ENCODE measurements at regions not wholly inside any gene's neighbourhood (a gene's known extent, or its start where the extent isn't known, plus 50 kb on each side); places are given as distances from the start of the nearest gene placed in this dataset.

DNA sequence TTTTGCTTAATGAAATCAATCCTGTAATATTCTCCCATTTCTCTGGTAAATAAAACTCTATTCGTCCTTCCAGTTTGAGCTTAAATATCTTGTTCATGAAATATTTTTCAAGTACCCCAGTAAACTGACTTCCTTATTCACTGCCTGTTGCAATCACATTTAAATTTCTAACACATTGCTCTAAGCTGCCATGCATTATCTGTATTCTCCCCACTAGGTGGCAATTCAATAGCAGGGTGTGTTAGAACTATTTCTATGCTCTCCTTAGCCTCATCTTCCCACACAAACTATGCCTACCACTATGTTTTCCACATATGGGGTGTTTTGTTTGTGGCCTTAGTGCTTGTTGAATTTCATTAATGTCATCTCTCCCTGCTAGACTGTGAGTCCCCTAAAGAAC is 377.1 kb upstream of the HS3ST1 start:
- DNase-seq, result no peak

DNA sequence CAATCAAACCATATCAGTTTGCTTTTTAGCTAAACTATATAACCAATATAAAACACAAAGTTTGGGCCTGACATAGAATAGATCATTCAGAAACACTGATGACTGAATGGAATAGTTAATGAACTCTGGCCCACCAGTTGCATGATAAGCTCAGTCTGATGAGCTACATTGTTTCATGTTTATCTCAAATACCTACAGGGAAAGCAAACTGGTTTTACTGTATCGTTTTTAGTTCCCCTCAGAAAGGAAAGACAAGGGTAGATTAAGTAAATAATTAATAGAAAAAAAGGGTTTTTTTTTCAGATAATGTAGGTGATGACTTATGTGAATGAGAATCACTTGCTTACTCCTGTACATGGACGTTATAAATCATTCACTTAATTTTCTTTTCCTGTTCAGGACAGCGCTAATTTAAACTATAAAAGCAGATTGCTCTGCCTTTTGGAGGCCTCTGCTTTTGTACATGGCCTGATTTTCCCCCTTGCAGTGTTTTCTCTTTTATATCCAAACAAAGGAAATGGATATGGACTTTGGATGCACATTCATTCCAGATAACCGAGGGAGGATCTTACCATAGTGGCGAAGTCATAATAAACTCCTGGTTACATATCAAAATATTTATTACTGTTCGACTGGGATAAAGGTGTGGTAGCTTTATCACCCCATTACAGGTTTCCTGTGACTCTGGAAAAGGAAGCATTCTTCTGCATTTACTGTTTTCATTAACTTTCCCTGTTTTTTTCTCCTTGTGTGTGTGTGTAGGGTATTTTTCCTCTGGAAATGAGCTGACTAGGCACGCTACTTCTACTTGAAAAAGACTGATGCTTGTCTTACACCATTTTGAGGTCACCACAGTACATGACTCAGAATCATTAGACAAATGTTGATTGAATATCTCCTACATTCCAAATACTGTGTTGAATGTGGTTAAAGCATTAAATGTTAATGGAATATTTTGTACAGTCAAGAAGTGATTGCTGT is 373.1 kb upstream of the HS3ST1 start:
- DNase-seq, result no peak

DNA sequence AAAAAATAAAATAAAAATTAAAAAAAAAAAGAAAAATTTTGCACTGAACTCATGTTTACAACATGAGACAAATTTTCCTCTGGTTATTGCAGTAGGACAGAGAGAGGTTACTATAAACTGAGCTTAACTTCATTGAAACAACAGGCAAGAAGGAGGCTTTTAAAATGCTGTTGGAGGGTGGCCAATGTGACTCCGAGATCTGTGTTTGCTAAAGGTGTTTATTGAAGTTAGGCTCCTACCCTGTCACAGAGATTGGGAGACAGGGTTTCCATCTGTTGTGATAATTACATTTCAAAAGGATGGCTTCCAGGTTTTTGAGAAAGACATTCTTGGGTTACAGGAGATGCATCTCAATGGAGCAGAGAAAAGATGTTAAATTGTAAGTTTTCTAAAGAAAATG is 370.5 kb upstream of the HS3ST1 start:
- no peak for DNase-seq

DNA sequence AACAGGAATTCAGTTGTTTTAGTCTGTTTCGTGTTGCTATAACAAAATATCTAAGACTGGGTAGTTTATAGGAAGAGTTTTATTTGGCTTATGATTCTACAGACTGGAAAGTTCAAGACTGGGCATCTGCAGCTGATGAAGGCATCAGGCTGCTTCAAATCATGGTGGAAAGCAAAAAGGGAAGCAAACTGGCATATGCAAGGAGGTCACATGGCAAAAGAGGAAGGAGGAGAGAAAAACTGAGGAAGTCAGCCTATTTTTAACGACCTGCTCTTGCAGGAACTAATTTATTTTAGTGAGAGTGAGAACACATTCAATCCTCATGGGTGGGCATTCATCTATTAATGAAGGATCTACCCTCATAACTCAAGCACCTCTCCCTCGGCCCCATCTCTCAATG is 363.1 kb upstream of the HS3ST1 start:
- DNase-seq, result no peak

DNA sequence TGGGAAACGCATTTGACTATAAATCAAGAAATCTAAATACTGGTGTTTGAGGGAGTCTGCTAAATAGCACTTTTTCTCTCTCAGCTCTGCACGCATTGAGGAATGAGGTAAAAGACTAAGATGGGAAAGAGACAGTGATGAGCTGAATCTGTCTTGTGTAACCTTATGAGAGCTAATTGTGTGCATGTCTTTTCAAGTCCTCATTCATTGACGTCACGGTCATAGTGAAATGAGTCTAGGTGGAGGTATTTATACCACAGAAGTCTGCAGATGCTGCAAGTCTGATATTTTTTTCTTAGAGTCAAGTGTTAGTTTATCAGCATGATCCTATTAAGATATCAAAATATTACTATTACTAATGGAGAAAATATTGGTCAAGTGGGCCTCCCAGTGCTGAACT is 361.5 kb upstream of the HS3ST1 start:
- no peak for DNase-seq

DNA sequence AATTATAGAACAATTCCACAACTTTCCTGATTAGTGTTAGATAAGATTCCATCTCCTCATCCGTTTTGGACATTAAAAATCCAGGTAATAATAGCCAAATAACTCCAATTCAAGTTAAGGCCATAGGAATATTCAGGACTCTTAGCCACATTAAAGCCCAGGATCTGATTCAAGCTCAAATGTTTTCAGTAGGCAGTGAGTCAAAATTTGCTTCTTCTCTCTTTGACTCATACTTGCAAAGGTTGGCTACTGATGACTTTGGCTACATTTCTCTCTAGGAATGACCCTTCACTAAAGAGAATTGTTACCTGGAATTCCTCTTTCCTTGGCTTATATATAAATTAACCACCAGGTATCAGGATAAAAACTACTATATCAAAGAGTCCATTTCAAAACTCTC is 354.9 kb upstream of the HS3ST1 start:
- no peak for DNase-seq

- DNase-seq, result no peak
These were observed 354.2 kb upstream of the HS3ST1 start for GRCh38 chr4:11782859-11783258.

DNA sequence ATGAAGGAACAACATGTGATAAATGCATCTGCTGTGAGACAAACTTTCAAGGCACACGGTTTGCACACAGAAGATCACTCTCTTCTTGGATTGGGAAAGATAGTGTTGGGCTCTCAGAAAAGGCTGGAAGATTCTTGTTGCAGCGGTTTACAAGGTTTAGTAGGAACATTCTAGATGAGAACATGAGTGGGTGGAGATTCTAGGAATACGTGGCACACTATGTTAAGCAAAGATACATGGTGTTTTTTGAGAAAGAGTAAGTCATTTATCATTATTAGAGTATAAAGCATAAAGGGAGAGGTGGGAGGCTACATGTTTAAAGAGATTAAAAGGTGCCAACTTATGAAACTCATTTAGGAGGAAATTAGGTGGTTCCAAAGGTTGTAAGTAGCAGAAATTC is 348.8 kb upstream of the HS3ST1 start:
- DNase-seq, result no peak

- DNase-seq, result no peak
These were observed 345.7 kb upstream of the HS3ST1 start for GRCh38 chr4:11774346-11774745.

GRCh38 chr4:11773798-11774197 is 345.1 kb upstream of the HS3ST1 start:
- DNase-seq, result no peak

GRCh38 chr4:11769434-11769833 is 340.7 kb upstream of the HS3ST1 start:
- DNase-seq, result no peak

DNA sequence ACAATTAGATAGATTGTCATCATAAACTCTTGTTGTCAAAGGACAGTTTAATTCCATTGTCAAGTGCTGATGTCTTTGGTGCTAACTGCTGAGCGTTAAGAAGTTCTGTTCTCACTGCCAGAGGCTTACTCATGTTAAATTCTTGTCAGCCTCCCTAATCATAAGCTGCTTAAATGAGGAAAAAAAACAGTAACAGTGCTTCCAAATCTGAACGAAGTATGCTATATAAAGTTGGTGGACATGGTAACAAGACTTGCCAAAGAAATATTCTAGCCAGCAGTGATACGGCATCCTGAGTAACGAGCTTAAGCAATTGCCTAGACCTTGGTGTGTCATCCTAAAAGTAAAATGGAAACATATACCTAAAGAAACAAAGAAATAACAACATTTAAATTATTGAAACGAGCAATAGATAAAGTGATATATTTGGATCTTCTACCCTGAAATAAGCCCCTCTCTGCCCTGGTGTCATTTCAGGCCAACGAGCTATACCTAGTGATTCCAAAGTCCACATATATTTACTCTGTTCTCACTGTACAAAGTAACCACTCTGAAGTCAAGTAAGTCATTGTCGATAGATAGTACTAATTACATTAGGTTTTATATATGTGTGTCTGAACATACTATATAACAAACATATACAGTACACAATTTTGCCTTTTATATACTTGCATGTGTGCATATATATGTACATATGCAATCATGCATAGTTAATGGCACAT is 339.7 kb upstream of the HS3ST1 start:
- no peak for DNase-seq

DNA sequence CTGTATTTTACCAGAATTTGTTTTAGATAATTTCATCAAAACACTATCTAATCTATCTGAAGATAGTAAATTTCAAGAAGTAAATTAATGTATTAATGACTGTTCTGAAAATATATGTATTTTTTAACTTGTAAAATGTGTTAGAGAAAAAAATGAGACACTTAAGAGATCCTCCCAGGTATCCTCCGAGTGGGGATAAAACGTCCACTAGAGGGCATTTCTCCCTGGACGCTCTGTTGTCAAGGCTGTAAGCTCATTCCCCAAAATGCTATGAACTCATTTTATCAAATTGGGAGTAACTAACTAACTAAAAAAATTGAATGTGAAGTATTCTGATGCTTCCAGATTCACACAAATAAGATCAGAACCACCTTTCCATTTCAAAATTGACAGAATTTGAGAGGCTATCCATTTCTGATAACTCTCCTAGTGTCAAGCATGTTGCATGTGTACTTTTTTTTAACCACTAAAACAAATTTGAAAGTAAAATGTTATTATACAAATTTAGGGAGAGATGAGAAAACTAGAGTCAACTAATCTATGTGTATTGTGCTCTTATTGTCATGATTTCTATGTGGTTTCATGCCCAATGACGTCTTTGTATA is 337.3 kb upstream of the HS3ST1 start:
- peak; percentile 2 to 7 for DNase-seq

DNA sequence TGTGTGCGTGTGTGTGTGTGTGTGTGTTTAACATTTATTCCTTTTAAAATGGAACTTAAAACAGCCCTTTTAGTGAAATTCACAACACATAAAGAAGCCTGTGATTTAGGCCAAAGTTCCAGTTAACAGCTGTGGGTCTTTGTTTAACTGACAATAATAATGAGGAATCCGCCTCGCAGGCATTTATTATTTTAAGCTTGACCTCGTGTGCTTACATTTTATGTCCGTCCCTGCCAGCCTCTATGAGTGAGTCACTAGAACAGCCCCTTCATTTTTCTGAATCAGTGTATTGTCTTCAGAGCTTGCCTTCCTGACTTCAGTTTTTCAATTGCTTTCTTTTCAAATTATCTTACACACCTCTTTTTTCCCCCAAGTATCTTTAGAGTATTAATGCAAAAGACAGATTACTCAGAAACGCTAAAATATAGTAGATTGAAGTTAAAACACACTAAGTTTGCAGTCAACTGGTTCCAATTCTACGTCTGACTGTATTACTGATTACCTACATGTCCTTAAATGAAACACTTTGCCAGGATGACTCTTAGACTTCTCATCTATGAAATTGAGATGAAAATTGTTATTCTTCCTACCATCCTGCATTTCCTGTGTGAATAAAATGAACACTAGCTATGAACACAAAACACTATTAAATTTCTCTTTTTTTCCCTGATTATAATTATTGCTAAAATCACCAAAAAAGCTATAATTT is 319.6 kb upstream of the HS3ST1 start:
- no peak for DNase-seq

- DNase-seq, result no peak
These were observed 318.0 kb upstream of the HS3ST1 start for GRCh38 chr4:11746734-11747133.

DNA sequence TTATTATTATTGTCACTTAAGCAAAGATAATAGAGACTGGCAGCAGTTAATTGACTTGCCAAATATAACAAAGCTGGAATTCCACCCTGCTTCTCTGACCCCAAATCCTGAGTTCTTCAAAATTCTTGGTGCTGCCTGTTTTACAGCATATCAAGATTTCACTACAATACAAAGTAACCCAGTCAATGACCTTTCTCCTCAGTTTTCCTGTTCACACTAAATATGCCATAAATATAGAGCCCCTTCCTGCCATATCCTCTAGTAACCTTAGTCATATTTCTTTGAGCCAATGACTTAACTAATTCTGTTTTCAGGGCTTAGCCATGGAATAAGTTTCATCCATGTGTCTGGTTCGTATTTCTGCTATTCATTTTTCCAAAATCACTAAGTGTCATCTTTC is 315.3 kb upstream of the HS3ST1 start:
- DNase-seq, result no peak

DNA sequence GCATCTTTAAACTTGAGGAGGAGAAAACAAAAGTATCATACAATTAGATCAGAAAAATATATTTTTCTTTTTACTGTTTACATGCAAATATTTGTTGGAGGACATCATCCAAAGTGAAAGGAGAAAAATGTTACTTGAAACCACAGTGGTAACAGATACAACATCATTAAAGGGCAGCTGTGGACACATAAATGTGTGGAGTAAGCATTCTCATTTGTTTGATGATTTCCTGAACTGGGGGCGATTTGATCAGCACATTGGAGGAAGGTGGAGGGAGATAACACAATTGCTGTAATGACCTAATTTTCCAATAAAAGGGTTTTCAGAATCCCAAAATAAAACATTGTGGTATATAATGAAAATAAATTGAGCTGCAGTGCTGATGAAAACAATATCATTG is 314.5 kb upstream of the HS3ST1 start:
- no peak for DNase-seq

GRCh38 chr4:11741190-11741652 is 312.5 kb upstream of the HS3ST1 start:
- DNase-seq, result no peak

DNA sequence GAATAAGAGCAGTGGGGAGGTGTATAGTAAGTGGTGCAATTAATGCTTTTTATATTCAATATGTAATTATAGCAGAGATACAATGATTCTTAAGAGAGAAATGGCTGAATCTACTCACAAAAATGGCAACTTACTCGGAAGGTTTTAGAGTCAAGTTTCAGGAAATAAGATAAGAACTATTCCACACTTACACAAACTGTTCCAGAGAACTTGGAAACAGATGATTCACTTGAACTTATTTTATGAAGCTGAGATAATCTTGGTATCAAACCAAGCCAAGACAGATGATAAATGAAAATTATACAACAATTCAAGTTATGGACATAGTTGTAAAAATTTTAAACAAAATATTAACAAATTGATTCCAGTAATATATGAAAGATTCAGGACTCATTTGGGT is 311.3 kb upstream of the HS3ST1 start:
- no peak for DNase-seq

GRCh38 chr4:11736978-11737377 is 308.3 kb upstream of the HS3ST1 start:
- DNase-seq, result no peak

GRCh38 chr4:11735651-11736050 is 307.0 kb upstream of the HS3ST1 start:
- no peak for DNase-seq

- DNase-seq, result no peak
These were observed 303.5 kb upstream of the HS3ST1 start for GRCh38 chr4:11732155-11732554.

DNA sequence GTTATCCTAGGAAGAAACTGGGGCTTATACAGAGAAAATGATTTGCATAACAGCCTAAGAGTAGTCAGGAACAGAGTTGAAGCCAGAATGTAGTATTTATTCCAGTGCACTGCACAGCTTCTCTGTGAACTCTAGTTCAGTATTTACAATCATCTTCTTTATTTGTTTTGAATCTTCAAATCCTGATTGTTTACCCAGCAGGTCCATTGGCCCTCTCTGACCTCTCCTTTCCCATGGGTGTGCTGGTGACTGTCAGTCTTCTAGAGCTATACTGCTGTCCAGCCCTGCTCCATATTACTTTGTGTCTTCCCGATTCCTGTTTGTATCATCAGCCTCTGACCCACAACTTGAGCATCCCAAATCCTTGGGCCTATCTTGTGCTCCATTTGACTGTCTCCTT is 301.9 kb upstream of the HS3ST1 start:
- DNase-seq, result no peak

All from CD4-positive, alpha-beta T cell treated with Interferon alpha-2 for 1 hour (primary cell).